Neural cell (in vitro differentiated cells): ENCODE measurements at regions not wholly inside any gene's neighbourhood (a gene's known extent, or its start where the extent isn't known, plus 50 kb on each side); places are given as distances from the start of the nearest gene placed in this dataset.
"Not testable (repeated sequence)": the region's sequence is repeated elsewhere in the genome, so short reads cannot be mapped to it uniquely, and the experiment has no call there.

ENCODE experiments used
- CTCF ChIP-seq: fragments of 450-650 bp; IDR thresholded peaks from 2 replicates; pipeline ENCODE4 v1.5.1; 2014; ENCODE audit warnings: antibody characterized with exemption, mild to moderate bottlenecking, moderate library complexity; ENCODE audit not compliant: poor library complexity, severe bottlenecking
- EZH2 ChIP-seq: fragments of 200-600, 300-800 bp; shearing (Covaris generic), sonication (generic); IDR thresholded peaks from 2 replicates; pipeline ENCODE4 v1.6.1; 2014; ENCODE audit warnings: antibody characterized with exemption, low read length, borderline replicate concordance, mild to moderate bottlenecking; ENCODE audit not compliant: insufficient read depth, poor library complexity, severe bottlenecking
- POLR2AphosphoS5 ChIP-seq: IDR thresholded peaks from 2 replicates; pipeline ENCODE4 v1.6.1; 2012
- SMC3 ChIP-seq: fragments of 450-650 bp; conservative IDR thresholded peaks from 2 replicates; pipeline ENCODE4 v1.6.1; 2014; ENCODE audit warnings: antibody characterized with exemption, mild to moderate bottlenecking, moderate library complexity; ENCODE audit not compliant: poor library complexity

GRCh38 chr5:82437565-82437964 lies 159.4 kb upstream of the RPS23 start:
- not testable (repeated sequence) for TF ChIP-seq EZH2, POLR2AphosphoS5, CTCF, SMC3
